Breast epithelium (tissue), 3 donors: ENCODE measurements at regions not wholly inside any gene's neighbourhood (a gene's known extent, or its start where the extent isn't known, plus 50 kb on each side); places are given as distances from the start of the nearest gene placed in this dataset.

ENCODE experiments used
- POLR2A ChIP-seq: fragments of 450-650 bp; IDR thresholded peaks from one replicate; pipeline ENCODE4 v1.6.1; 2016; ENCODE audit warnings: antibody characterized with exemption, mild to moderate bottlenecking, moderate library complexity
- TF ChIP-seq, protein P1 (sequence below), 3 donors: fragments of 450-650 bp; IDR thresholded peaks; one replicate each; pipeline ENCODE4 v1.5.1; 2016 to 2017; ENCODE audit warnings: antibody characterized with exemption in 3 of 3, mild to moderate bottlenecking in 3 of 3, moderate library complexity in 3 of 3

DNA sequence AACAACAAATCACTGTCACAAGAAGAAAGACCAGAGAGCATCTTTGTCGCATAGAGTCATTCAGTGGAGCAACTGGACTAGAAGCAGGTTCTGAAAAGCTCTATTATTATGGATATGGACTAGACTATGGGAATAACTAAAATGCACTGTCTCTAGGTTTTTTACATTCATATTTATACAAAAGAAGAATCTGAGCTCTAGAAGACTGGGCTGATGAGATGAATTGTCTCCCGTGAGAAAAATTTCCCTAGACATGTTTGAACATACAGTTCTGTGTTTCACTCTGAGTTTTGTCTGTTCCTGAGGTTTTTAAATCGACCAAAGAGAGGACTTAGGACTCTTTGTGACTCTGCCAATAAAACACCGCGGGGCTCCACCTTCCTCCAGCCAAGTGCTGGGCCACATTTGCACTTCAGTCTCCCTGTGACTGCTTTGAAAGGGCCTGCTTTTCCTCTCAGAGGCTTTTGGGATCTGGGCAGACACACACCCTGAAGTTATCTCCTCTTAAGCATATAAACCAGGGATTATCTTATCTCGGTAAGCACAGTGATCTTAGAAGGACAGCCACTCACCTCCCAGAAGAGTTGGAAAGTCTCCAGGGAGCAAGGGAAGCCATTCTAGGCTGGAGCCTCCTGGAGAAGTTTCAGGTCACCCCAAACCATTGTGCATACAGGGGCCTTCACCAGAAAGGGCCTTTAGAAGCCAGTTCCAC is 101.0 kb upstream of the JCAD start:
- no peak for TF ChIP-seq POLR2A
- TF ChIP-seq, protein P1, sequence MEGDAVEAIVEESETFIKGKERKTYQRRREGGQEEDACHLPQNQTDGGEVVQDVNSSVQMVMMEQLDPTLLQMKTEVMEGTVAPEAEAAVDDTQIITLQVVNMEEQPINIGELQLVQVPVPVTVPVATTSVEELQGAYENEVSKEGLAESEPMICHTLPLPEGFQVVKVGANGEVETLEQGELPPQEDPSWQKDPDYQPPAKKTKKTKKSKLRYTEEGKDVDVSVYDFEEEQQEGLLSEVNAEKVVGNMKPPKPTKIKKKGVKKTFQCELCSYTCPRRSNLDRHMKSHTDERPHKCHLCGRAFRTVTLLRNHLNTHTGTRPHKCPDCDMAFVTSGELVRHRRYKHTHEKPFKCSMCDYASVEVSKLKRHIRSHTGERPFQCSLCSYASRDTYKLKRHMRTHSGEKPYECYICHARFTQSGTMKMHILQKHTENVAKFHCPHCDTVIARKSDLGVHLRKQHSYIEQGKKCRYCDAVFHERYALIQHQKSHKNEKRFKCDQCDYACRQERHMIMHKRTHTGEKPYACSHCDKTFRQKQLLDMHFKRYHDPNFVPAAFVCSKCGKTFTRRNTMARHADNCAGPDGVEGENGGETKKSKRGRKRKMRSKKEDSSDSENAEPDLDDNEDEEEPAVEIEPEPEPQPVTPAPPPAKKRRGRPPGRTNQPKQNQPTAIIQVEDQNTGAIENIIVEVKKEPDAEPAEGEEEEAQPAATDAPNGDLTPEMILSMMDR (IDR thresholded peaks at IDR 0.05), result no peak
